ENCODE measurements at regions not wholly inside any gene's neighbourhood (a gene's known extent, or its start where the extent isn't known, plus 50 kb on each side); places are given as distances from the start of the nearest gene placed in this dataset.

- H3K9me3 ChIP-seq (ENCODE audit: control insufficient read depth in 1 of 2, insufficient read depth in 1 of 2, low read depth in 1 of 2, low read length in 2 of 2): no peaks in the 10 kb centered on the region
- CTCF ChIA-PET: no interaction called here
- no peaks in the 10 kb centered on the region for H3K27me3 ChIP-seq (ENCODE audit: insufficient read depth, low read length)
- RAD21 ChIA-PET (ENCODE audit: low non-redundant PET in 1 of 2, low total read pairs in 2 of 2, uncharacterized antibody in 2 of 2, unreplicated experiment in 2 of 2): no interaction called here
- DNase-seq (ENCODE audit: low read depth, low spot score) (no peak), ATAC-seq (no peak)
- TF ChIP-seq TCF7L2 (IDR thresholded peaks at IDR 0.05; ENCODE audit: borderline replicate concordance, extremely low read depth, insufficient read depth, insufficient read length) (no peak), JUND (IDR thresholded peaks at IDR 0.05) (no peak)
- POLR2A ChIA-PET: no interaction called here
- H3K4me1 ChIP-seq (ENCODE audit: control insufficient read depth in 1 of 2, insufficient read depth in 2 of 2, low read length in 2 of 2): no peaks in the 10 kb centered on the region
- H3K36me3 ChIP-seq (ENCODE audit: control insufficient read depth in 1 of 2, insufficient read depth in 2 of 2, low read length in 2 of 2): no peaks in the 10 kb centered on the region
- H3K9me2 ChIP-seq (ENCODE audit: insufficient read depth): no peaks in the 10 kb centered on the region
- no peak overlapping the region for H2AFZ ChIP-seq (ENCODE audit: low read depth, low read length, poor library complexity, severe bottlenecking)
- H3K4me2 ChIP-seq (ENCODE audit: low read length): no peak overlapping the region
- no peaks in the 10 kb centered on the region for H4K20me1 ChIP-seq (ENCODE audit: insufficient read depth)
- no TSS peak for BruUV-seq (replicated peaks)
- no peaks in the 10 kb centered on the region for H3K79me2 ChIP-seq (ENCODE audit: insufficient read depth, low read length)
- H3K9ac ChIP-seq (ENCODE audit: low read length): no peak overlapping the region
- no peak overlapping the region for H3K27ac ChIP-seq (ENCODE audit: low read depth, low read length)
- H3K4me3 ChIP-seq (replicated peaks in 1 of 2; ENCODE audit: low read depth in 1 of 2, low read length in 2 of 2): no peak overlapping the region
- intact Hi-C loops (cut with micrococcal nuclease): no loop called here
Measured at GRCh38 chr4:25477221-25477620, 100.2 kb downstream of the ANAPC4 start.

DNA sequence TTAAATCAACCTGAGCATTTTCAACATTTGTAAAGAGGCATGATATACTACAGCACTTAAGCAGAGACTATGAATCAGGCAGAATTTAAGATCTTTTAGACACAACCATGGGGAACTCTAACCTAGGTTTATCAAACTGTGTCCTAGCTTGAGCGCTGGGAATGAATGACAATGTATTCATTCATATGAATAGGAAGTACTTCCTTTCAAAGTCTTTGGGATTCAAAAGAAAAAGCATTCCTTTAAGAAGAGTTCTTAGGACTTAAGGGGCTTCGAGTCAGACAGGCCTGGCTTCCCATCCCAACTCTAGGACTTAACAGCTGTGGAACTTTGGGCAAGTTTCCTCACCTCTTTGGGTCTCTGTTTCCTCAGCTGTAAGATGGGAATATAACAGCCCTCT, 104.6 kb downstream of the ANAPC4 start:
- intact Hi-C loops (cut with micrococcal nuclease): no loop called here
- no peak overlapping the region for H3K4me2 ChIP-seq (ENCODE audit: low read length)
- no peak overlapping the region for H3K9ac ChIP-seq (ENCODE audit: low read length)
- ChIA-PET POLR2A (no interaction called here), CTCF (interaction anchor here (1.0 kb wide), 1 partner anchor 40 kb away, joined by 3 read pairs; no protein-coding TSS in a partner anchor), RAD21 (ENCODE audit: low non-redundant PET in 1 of 2, low total read pairs in 2 of 2, uncharacterized antibody in 2 of 2, unreplicated experiment in 2 of 2) (no interaction called here)
- no peaks in the 10 kb centered on the region for H3K9me3 ChIP-seq (ENCODE audit: control insufficient read depth in 1 of 2, insufficient read depth in 1 of 2, low read depth in 1 of 2, low read length in 2 of 2)
- no peak overlapping the region for H3K4me3 ChIP-seq (replicated peaks in 1 of 2; ENCODE audit: low read depth in 1 of 2, low read length in 2 of 2)
- no TSS peak for BruUV-seq (replicated peaks)
- H3K9me2 ChIP-seq (ENCODE audit: insufficient read depth): no peaks in the 10 kb centered on the region
- DNase-seq (ENCODE audit: low read depth, low spot score): no peak
- no peaks in the 10 kb centered on the region for H3K4me1 ChIP-seq (ENCODE audit: control insufficient read depth in 1 of 2, insufficient read depth in 2 of 2, low read length in 2 of 2)
- H3K79me2 ChIP-seq (ENCODE audit: insufficient read depth, low read length): no peaks in the 10 kb centered on the region
- H3K27ac ChIP-seq (ENCODE audit: low read depth, low read length): no peak overlapping the region
- no peak for ATAC-seq
- H3K36me3 ChIP-seq (ENCODE audit: control insufficient read depth in 1 of 2, insufficient read depth in 2 of 2, low read length in 2 of 2): no peaks in the 10 kb centered on the region
- H2AFZ ChIP-seq (ENCODE audit: low read depth, low read length, poor library complexity, severe bottlenecking): no peak overlapping the region
- no peaks in the 10 kb centered on the region for H4K20me1 ChIP-seq (ENCODE audit: insufficient read depth)
- H3K27me3 ChIP-seq (ENCODE audit: insufficient read depth, low read length): no peaks in the 10 kb centered on the region
- no peak for TF ChIP-seq EZH2 (IDR thresholded peaks at IDR 0.05)
- TF ChIP-seq YY1 (IDR thresholded peaks at IDR 0.05; ENCODE audit: extremely low read depth, insufficient replicate concordance, low read depth, low read length): no peak
- TF ChIP-seq EZH2phosphoT487 (IDR thresholded peaks at IDR 0.05; ENCODE audit: borderline replicate concordance): no peak
- TF ChIP-seq, protein P1, sequence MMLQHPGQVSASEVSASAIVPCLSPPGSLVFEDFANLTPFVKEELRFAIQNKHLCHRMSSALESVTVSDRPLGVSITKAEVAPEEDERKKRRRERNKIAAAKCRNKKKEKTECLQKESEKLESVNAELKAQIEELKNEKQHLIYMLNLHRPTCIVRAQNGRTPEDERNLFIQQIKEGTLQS (IDR thresholded peaks at IDR 0.05): no peak
- no peak for TF ChIP-seq ZFX (IDR thresholded peaks at IDR 0.05)
- TF ChIP-seq POLR2A (IDR thresholded peaks at IDR 0.05; ENCODE audit: borderline replicate concordance, extremely low read depth, insufficient read depth, insufficient read length): no peak
- no peak for TF ChIP-seq FOSL1 (IDR thresholded peaks at IDR 0.05; ENCODE audit: low read depth)
- TF ChIP-seq, protein P2, sequence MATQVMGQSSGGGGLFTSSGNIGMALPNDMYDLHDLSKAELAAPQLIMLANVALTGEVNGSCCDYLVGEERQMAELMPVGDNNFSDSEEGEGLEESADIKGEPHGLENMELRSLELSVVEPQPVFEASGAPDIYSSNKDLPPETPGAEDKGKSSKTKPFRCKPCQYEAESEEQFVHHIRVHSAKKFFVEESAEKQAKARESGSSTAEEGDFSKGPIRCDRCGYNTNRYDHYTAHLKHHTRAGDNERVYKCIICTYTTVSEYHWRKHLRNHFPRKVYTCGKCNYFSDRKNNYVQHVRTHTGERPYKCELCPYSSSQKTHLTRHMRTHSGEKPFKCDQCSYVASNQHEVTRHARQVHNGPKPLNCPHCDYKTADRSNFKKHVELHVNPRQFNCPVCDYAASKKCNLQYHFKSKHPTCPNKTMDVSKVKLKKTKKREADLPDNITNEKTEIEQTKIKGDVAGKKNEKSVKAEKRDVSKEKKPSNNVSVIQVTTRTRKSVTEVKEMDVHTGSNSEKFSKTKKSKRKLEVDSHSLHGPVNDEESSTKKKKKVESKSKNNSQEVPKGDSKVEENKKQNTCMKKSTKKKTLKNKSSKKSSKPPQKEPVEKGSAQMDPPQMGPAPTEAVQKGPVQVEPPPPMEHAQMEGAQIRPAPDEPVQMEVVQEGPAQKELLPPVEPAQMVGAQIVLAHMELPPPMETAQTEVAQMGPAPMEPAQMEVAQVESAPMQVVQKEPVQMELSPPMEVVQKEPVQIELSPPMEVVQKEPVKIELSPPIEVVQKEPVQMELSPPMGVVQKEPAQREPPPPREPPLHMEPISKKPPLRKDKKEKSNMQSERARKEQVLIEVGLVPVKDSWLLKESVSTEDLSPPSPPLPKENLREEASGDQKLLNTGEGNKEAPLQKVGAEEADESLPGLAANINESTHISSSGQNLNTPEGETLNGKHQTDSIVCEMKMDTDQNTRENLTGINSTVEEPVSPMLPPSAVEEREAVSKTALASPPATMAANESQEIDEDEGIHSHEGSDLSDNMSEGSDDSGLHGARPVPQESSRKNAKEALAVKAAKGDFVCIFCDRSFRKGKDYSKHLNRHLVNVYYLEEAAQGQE (IDR thresholded peaks at IDR 0.05; ENCODE audit: low read depth): no peak
- TF ChIP-seq EGR1 (IDR thresholded peaks at IDR 0.05; ENCODE audit: low read depth): no peak
- no peak for TF ChIP-seq CTCF (IDR thresholded peaks at IDR 0.05 in 2 of 3, conservative IDR thresholded peaks at IDR 0.05 in 1 of 3; ENCODE audit: borderline replicate concordance in 1 of 3, insufficient read depth in 1 of 3, low read depth in 2 of 3, low read length in 2 of 3)
- TF ChIP-seq CEBPB (IDR thresholded peaks at IDR 0.05; ENCODE audit: low read depth): no peak
- TF ChIP-seq ZNF274 (IDR thresholded peaks at IDR 0.05; ENCODE audit: low read depth, low read length): no peak
- no peak for TF ChIP-seq JUND (IDR thresholded peaks at IDR 0.05)
